ENCODE measurements at regions not wholly inside any gene's neighbourhood (a gene's known extent, or its start where the extent isn't known, plus 50 kb on each side); places are given as distances from the start of the nearest gene placed in this dataset.
"Not testable (repeated sequence)": the region's sequence is repeated elsewhere in the genome, so short reads cannot be mapped to it uniquely, and the experiment has no call there.

DNA sequence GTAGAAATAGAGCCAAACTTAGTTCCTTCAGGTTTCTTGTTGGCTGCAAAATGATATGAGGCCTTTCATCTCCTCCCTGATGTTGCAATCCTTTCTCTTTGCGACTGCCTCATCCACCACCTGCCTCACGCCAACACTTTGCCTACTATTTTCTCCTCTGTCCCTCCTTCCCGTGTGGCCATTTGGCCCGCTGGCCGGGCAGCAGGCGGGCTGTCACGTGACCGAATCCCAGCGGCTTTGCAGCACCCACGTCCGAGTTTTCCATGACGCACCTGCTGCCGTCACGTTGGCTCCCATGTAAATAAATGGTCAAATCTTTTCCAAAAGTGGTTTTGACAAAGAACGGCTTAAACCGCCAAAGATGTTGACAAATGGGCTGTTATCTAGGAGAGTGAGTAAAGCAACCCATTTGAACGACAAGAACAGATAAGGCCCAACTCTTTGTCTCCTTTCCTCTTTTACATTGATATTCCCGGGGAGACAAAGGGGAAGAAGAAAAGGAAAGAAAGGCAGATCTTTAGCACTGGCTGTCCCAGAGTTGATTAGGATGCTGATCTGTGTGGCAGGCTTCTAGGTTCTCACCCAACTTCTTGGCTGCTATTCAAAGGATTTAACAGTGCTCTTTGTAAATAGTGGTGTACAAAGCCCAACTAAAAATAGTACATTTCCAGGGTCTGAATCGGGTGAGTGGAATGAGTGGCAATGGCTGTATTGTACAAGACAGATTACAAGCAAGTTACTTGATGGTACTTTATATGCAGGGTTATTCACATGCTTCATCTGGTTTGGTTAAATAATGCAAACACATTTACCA, 174.2 kb upstream of the JADE1 start:
- no peak for TF ChIP-seq CTCF (IDR thresholded peaks at IDR 0.05; ENCODE audit: low read depth, low read length)
- Histone ChIP-seq H3K36me3 (no peaks in the 10 kb centered on the region), H3K4me3 (ENCODE audit: low read depth, low read length) (no peak overlapping the region), H3K27me3 (ENCODE audit: insufficient read depth, low read depth, severe bottlenecking) (no peaks in the 10 kb centered on the region), H3K27ac (no peak overlapping the region), H3K9me3 (ENCODE audit: severe bottlenecking) (no peaks in the 10 kb centered on the region)
- no peak for DNase-seq

DNA sequence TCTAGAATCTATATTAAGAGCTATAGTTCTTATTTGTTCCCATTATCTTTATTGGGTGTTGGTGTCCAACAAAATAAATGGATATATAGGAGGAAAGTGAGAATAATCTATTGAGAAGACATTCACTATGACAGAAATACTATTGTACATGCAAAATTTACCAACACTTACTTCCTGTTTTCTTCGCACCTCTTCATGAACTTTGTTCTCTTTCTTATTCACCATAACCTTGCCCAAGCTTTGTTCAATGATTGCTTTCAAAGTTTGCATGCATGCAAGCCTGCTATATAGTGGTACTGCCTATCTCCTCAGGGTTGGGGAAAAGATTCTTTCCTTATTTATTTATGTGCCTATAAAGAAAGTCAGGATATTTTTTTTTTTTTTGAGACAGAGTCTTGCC, 176.4 kb upstream of the JADE1 start:
- Histone ChIP-seq H3K4me3 (ENCODE audit: low read depth, low read length) (no peak overlapping the region), H3K27ac (no peak overlapping the region), H3K36me3 (no peaks in the 10 kb centered on the region), H3K27me3 (ENCODE audit: insufficient read depth, low read depth, severe bottlenecking) (no peaks in the 10 kb centered on the region), H3K9me3 (ENCODE audit: severe bottlenecking) (no peaks in the 10 kb centered on the region)
- no peak for TF ChIP-seq CTCF (IDR thresholded peaks at IDR 0.05; ENCODE audit: low read depth, low read length)
- no peak for DNase-seq

DNA sequence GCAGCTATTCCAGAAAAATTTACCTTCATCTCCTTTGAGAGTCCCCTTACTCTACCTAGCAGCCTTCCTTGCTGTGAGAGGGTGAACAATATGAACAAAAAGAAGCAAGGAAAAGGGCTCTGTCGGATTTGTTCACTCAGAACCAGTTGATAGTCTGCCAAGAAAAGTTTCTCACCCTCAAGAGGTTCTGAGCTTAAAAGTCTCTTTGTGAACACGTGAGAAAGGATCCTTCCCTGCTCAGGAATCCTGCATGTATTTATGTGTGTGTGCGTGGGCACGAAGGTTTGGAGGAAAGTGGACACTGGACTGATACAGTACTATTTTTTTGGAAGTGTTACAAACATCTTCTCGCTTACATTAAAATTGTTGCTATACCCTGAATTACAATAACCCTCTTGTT, 178.6 kb upstream of the JADE1 start:
- Histone ChIP-seq H3K27ac (no peak overlapping the region), H3K36me3 (no peaks in the 10 kb centered on the region), H3K27me3 (ENCODE audit: insufficient read depth, low read depth, severe bottlenecking) (no peaks in the 10 kb centered on the region), H3K9me3 (ENCODE audit: severe bottlenecking) (no peaks in the 10 kb centered on the region), H3K4me3 (ENCODE audit: low read depth, low read length) (no peak overlapping the region)
- no peak for TF ChIP-seq CTCF (IDR thresholded peaks at IDR 0.05; ENCODE audit: low read depth, low read length)
- no peak for DNase-seq

- Histone ChIP-seq H3K4me3 (ENCODE audit: low read depth, low read length) (no peak overlapping the region), H3K9me3 (ENCODE audit: severe bottlenecking) (peaks cover 3% of the 10 kb centered on the region), H3K36me3 (no peaks in the 10 kb centered on the region), H3K27me3 (ENCODE audit: insufficient read depth, low read depth, severe bottlenecking) (no peaks in the 10 kb centered on the region), H3K27ac (no peak overlapping the region)
- no peak for TF ChIP-seq CTCF (IDR thresholded peaks at IDR 0.05; ENCODE audit: low read depth, low read length)
- DNase-seq: no peak
Observed at GRCh38 chr4:128623508-128624215, 185.8 kb upstream of the JADE1 start.

DNA sequence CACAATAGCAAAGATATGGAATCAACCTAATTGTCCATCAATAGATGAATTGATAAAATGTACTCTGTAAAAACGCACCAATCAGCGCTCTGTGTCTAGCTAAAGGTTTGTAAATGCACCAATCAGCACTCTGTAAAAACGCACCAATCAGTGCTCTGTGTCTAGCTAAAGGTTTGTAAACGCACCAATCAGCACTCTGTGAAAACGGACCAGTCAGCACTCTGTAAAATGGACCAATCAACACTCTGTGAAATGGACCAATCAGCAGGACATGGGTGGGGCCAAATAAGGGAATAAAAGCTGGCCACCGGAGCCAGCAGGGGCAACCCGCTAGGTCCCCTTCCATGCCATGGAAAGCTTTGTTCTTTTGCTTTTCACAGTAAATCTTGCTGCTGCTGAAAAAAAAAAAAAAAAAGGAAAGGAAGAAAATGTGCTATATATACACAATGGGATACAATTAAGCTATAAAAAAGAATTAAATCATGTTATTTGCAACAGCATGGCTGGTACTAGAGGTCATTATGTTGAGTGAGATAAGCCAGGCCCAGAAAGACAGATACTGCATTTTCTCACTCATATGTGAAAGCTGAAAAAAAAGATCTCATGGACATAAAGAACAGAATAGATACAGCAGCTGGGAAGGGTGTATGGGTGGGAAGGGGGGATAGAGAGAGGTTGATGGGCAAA, 189.1 kb upstream of the JADE1 start:
- H3K36me3 ChIP-seq; H3K27me3 ChIP-seq (ENCODE audit: insufficient read depth, low read depth, severe bottlenecking); H3K27ac ChIP-seq; H3K9me3 ChIP-seq (ENCODE audit: severe bottlenecking); H3K4me3 ChIP-seq (ENCODE audit: low read depth, low read length); DNase-seq: not testable (repeated sequence)

- Histone ChIP-seq H3K27ac (no peak overlapping the region), H3K27me3 (ENCODE audit: insufficient read depth, low read depth, severe bottlenecking) (no peaks in the 10 kb centered on the region), H3K9me3 (ENCODE audit: severe bottlenecking) (peaks cover 3% of the 10 kb centered on the region), H3K4me3 (ENCODE audit: low read depth, low read length) (no peak overlapping the region), H3K36me3 (no peaks in the 10 kb centered on the region)
- TF ChIP-seq CTCF (IDR thresholded peaks at IDR 0.05; ENCODE audit: low read depth, low read length): no peak
- no peak for DNase-seq
Observed at GRCh38 chr4:128615197-128615596, 194.3 kb upstream of the JADE1 start.
